ENCODE measurements at regions not wholly inside any gene's neighbourhood (a gene's known extent, or its start where the extent isn't known, plus 50 kb on each side); places are given as distances from the start of the nearest gene placed in this dataset.

- TF ChIP-seq, protein P1, sequence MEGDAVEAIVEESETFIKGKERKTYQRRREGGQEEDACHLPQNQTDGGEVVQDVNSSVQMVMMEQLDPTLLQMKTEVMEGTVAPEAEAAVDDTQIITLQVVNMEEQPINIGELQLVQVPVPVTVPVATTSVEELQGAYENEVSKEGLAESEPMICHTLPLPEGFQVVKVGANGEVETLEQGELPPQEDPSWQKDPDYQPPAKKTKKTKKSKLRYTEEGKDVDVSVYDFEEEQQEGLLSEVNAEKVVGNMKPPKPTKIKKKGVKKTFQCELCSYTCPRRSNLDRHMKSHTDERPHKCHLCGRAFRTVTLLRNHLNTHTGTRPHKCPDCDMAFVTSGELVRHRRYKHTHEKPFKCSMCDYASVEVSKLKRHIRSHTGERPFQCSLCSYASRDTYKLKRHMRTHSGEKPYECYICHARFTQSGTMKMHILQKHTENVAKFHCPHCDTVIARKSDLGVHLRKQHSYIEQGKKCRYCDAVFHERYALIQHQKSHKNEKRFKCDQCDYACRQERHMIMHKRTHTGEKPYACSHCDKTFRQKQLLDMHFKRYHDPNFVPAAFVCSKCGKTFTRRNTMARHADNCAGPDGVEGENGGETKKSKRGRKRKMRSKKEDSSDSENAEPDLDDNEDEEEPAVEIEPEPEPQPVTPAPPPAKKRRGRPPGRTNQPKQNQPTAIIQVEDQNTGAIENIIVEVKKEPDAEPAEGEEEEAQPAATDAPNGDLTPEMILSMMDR (IDR thresholded peaks at IDR 0.05; ENCODE audit: insufficient read depth, low read depth, low read length, missing control alignments) = no peak
- DNase-seq (ENCODE audit: low read depth) = no peak
- H3K4me3 ChIP-seq (ENCODE audit: low read length) = no peak overlapping the region
These were observed 221.5 kb upstream of the CDH2 start for GRCh38 chr18:28398471-28398870.

- DNase-seq (ENCODE audit: low read depth) = no peak
- no peak overlapping the region for H3K4me3 ChIP-seq (ENCODE audit: low read length)
- TF ChIP-seq, protein P1 (IDR thresholded peaks at IDR 0.05; ENCODE audit: insufficient read depth, low read depth, low read length, missing control alignments) = no peak
These were observed 213.1 kb upstream of the CDH2 start for GRCh38 chr18:28390022-28390421.

DNA sequence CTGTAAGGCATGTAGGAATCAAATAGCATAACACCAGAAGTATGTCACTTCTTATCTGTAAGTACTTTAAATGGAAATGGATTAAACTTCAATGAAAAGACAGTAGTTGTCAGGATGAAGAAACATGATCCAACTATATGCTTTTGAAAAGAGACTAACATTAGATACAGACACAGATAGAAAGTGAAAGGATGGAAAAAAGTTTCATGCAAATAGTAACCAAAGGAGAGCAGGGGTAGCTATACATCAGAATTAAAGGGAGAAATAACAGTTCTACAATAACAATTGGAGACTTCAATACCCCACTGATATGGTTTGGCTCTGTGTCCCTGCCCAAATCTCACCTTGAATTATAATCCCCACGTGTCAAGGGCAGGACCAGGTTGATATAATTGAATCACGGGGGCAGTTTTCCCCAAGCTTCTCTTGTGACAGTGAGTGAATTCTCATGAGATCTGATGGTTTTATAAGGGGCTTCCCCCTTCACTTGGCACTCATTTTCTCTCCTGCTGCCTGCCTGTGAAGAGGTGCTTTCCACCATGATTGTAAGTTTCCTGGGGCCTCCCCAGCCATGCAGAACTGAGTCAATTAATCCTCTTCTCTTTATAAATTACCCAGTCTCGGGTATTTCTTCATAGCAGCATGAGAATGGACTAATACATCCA, 205.4 kb upstream of the CDH2 start:
- no peak for DNase-seq (ENCODE audit: low read depth)

DNA sequence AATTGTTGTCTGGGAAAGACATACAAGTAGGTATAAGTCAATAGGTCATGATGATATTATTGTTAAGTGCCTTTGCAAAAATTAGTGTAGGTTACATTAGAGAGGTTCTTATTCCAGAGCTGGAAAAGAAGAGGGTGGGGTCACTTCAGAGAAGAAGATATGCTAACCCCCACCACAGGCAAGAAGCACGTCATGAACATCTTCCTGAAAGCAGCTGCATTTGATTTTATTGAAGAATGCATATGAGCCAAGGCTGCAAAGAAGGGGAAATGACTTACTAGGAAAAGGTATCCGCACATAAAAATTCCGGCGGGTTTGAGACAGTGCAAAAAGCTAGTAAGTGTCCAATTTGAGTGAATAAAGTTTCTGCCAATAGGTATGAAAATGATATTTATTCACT, 195.3 kb upstream of the CDH2 start:
- H3K4me3 ChIP-seq (ENCODE audit: low read length) = no peak overlapping the region
- TF ChIP-seq, protein P1 (IDR thresholded peaks at IDR 0.05; ENCODE audit: insufficient read depth, low read depth, low read length, missing control alignments) = no peak
- DNase-seq (ENCODE audit: low read depth) = no peak

More for the DNA sequence above, 205.4 kb upstream of the CDH2 start:
- H3K4me3 ChIP-seq (ENCODE audit: low read length) = no peak overlapping the region
- TF ChIP-seq, protein P1 (IDR thresholded peaks at IDR 0.05; ENCODE audit: insufficient read depth, low read depth, low read length, missing control alignments) = no peak

- DNase-seq (ENCODE audit: low read depth) = no peak
- TF ChIP-seq, protein P1 (IDR thresholded peaks at IDR 0.05; ENCODE audit: insufficient read depth, low read depth, low read length, missing control alignments) = no peak
- H3K4me3 ChIP-seq (ENCODE audit: low read length) = no peak overlapping the region
These were observed 189.7 kb upstream of the CDH2 start for GRCh38 chr18:28366676-28367075.

- TF ChIP-seq, protein P1 (IDR thresholded peaks at IDR 0.05; ENCODE audit: insufficient read depth, low read depth, low read length, missing control alignments) = no peak
- H3K4me3 ChIP-seq (ENCODE audit: low read length) = no peak overlapping the region
- DNase-seq (ENCODE audit: low read depth) = peak; percentile 86
These were observed 188.5 kb upstream of the CDH2 start for GRCh38 chr18:28365411-28365831.

GRCh38 chr18:28363124-28363523, 186.2 kb upstream of the CDH2 start:
- H3K4me3 ChIP-seq (ENCODE audit: low read length) = no peak overlapping the region
- no peak for DNase-seq (ENCODE audit: low read depth)
- TF ChIP-seq, protein P1 (IDR thresholded peaks at IDR 0.05; ENCODE audit: insufficient read depth, low read depth, low read length, missing control alignments) = no peak
